GM12878 (cell line): ENCODE measurements at regions not wholly inside any gene's neighbourhood (a gene's known extent, or its start where the extent isn't known, plus 50 kb on each side); places are given as distances from the start of the nearest gene placed in this dataset.

ENCODE experiments used
- ATAC-seq: fragments of 200-7000 bp; cut with Tn5 transposase; 3 replicates; pipeline ENCODE4 v1.9.1; 2020; ENCODE audit warnings: mild to moderate bottlenecking, moderate library complexity
- BruUV-seq: library from RNA; stranded (reverse); fragments of 400-500 nt; replicated peaks from 2 replicates; lab custom pipeline; 2021; lab: Mats Ljungman, UMichigan
- CTCF ChIA-PET: fragments of 300-600 bp; sonication (Branson Sonifier 250); formaldehyde crosslinking; extraction: SDS; loops from one replicate; lab custom pipeline; 2021; ENCODE audit warnings: inconsistent platforms; lab: Yijun Ruan, JAX
- POLR2A ChIA-PET: fragments of 350-600 bp; formaldehyde crosslinking; extraction: SDS; loops from one replicate; lab custom pipeline; 2021; ENCODE audit warnings: inconsistent platforms; lab: Charles Lee
- RAD21 ChIA-PET: fragments of 300-600 bp; sonication (Branson Sonifier 250); formaldehyde crosslinking; loops from one replicate; lab custom pipeline; 2023; ENCODE audit warnings: antibody characterized with exemption; ENCODE audit not compliant: unreplicated experiment; lab: Charles Lee
- SMC1A ChIA-PET: fragments of 300-600 bp; sonication (Branson Sonifier 250); formaldehyde crosslinking; loops from one replicate; lab custom pipeline; 2023; ENCODE audit not compliant: unreplicated experiment, uncharacterized antibody; lab: Charles Lee
- DNase-seq: peaks from one replicate; pipeline ENCODE4 v3.0.0-alpha.2; 2011; ENCODE audit warnings: low read depth, low spot score
- FAIRE-seq: peaks from 3 replicates; lab custom pipeline; 2011; peaks lifted over from hg19 to GRCh38; lab: Jason Lieb, UNC
- H2AFZ ChIP-seq: 2 replicates; pipeline ENCODE4 v1.6.0; 2011; ENCODE audit warnings: low read depth, low read length, control low read depth; ENCODE audit not compliant: control insufficient read depth
- H3K27ac ChIP-seq: 2 replicates; pipeline ENCODE4 v1.5.1; 2011; ENCODE audit warnings: control low read depth; ENCODE audit not compliant: control insufficient read depth, insufficient read depth
- H3K27me3 ChIP-seq, 2 experiments: replicated peaks in 1 of 2; 2 replicates each; pipeline versions ENCODE4 v1.6.0 to v1.6.1; 2011; ENCODE audit warnings: low read length in 1 of 2; ENCODE audit not compliant: control insufficient read depth in 2 of 2, insufficient read depth in 2 of 2
- H3K36me3 ChIP-seq, 2 experiments: 2 replicates each; pipeline ENCODE4 v1.5.1; 2011; ENCODE audit warnings: low read length in 1 of 2; ENCODE audit not compliant: control insufficient read depth in 2 of 2, insufficient read depth in 2 of 2
- H3K4me1 ChIP-seq: 2 replicates; pipeline ENCODE4 v1.6.1; 2011; ENCODE audit warnings: mild to moderate bottlenecking, low read length, moderate library complexity, mixed read lengths; ENCODE audit not compliant: control insufficient read depth, insufficient read depth
- H3K4me2 ChIP-seq: 2 replicates; pipeline ENCODE4 v1.6.0; 2011; ENCODE audit warnings: control low read depth; ENCODE audit not compliant: control insufficient read depth, insufficient read depth
- H3K4me3 ChIP-seq: fragments of 200-600 bp; sonication (generic); 2 replicates; pipeline ENCODE4 v1.5.1; 2016
- H3K79me2 ChIP-seq: 2 replicates; pipeline ENCODE4 v1.6.0; 2011; ENCODE audit warnings: low read length; ENCODE audit not compliant: control insufficient read depth, insufficient read depth
- H3K9ac ChIP-seq: 2 replicates; pipeline ENCODE4 v1.8.0; 2011; ENCODE audit warnings: low read length, control low read depth, mixed read lengths; ENCODE audit not compliant: control insufficient read depth, insufficient read depth
- H3K9me3 ChIP-seq: replicated peaks from 3 replicates; pipeline ENCODE4 v1.5.1; 2011; ENCODE audit warnings: mild to moderate bottlenecking, low read length; ENCODE audit not compliant: control insufficient read depth, insufficient read depth
- H4K20me1 ChIP-seq: 2 replicates; pipeline ENCODE4 v1.6.0; 2011; ENCODE audit not compliant: control insufficient read depth, insufficient read depth
- KDM1A ChIP-seq: fragments of 200-600 bp; sonication (generic); IDR thresholded peaks from 2 replicates; pipeline ENCODE4 v1.6.1; 2016; ENCODE audit warnings: borderline replicate concordance
- KLF5 ChIP-seq: fragments of 450-650 bp; IDR thresholded peaks from 2 replicates; pipeline ENCODE4 v1.6.1; 2014; ENCODE audit warnings: mild to moderate bottlenecking; ENCODE audit not compliant: partially characterized antibody
- NKRF ChIP-seq: fragments of 450-650 bp; conservative IDR thresholded peaks from 2 replicates; pipeline ENCODE4 v1.6.1; 2017; ENCODE audit warnings: mild to moderate bottlenecking, moderate library complexity
- NR2C2 ChIP-seq: IDR thresholded peaks from 2 replicates; pipeline ENCODE4 v1.6.1; 2011; ENCODE audit warnings: borderline replicate concordance, low read depth; ENCODE audit not compliant: control insufficient read depth, insufficient read length
- RB1 ChIP-seq: fragments of 450-650 bp; formaldehyde crosslinking; IDR thresholded peaks from 2 replicates; pipeline ENCODE4 v1.6.1; 2017; ENCODE audit warnings: mild to moderate bottlenecking, borderline replicate concordance
- REST ChIP-seq: IDR thresholded peaks from 2 replicates; pipeline ENCODE4 v1.6.1; 2012; ENCODE audit warnings: mild to moderate bottlenecking, low read depth, low read length
- WGBS: methylation state at CpG from one replicate; pipeline ENCODE4 v1.1.6; 2016; ENCODE audit warnings: low lambda C conversion rate; ENCODE audit not compliant: insufficient replicate concordance, insufficient coverage; ENCODE audit errors: missing lambda C conversion rate; 5-methylcytosine and 5-hydroxymethylcytosine counted together
- in situ Hi-C: fragments of 300-500 bp; cut with MboI; formaldehyde crosslinking; loops from 9 replicates; pipeline ENCODE4 v1.14.3; 2018; ENCODE audit warnings: mixed read lengths
- intact Hi-C: fragments of 100-400 bp; cut with micrococcal nuclease; formaldehyde crosslinking; loops from one replicate; pipeline ENCODE4 v1.14.2; 2022; ENCODE audit not compliant: unreplicated experiment
- TF ChIP-seq, protein P1 (sequence below): fragments of 450-650 bp; IDR thresholded peaks from 2 replicates; pipeline ENCODE4 v1.6.1; 2018; ENCODE audit warnings: mild to moderate bottlenecking, low read depth, moderate library complexity; ENCODE audit not compliant: partially characterized antibody

DNA sequence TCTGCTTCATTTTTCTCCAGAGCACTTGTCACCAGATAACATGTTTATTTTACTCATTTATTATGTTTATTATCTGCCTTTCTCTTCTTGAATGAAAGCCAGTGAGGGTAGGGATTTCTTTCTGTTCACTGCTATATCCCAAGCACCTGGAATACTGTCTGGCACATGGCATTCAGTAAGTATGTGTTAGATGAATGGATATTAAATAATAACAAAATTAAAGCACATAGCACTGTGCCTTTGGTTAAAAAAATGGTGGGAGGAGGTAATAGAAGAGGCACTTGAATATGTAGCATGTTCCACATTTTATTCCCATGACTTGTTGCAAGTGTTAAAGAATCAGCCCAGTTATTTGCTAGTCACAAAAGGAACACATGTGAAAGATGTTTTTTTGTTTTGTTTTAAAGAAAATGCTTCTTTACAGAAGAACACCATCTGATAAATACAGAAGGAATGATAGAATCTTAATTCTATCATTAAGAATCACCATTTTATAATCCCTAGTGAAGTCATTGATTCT is 151.0 kb downstream of the DLEU7 start:
- BruUV-seq, result no TSS peak
- no peak overlapping the region for H3K27ac ChIP-seq
- DNase-seq, result no peak
- no peaks in the 10 kb centered on the region for H3K36me3 ChIP-seq
- no peaks in the 10 kb centered on the region for H3K9me3 ChIP-seq
- H3K9ac ChIP-seq, result no peak overlapping the region
- no peak overlapping the region for H2AFZ ChIP-seq
- no peak for ATAC-seq
- ChIA-PET RAD21 (no interaction called here), CTCF (interaction anchor here (1.2 kb wide), 1 partner anchor 22 kb away, joined by 4 read pairs; no protein-coding TSS in a partner anchor)
- in situ Hi-C loops, result no loop called here
- intact Hi-C loops, result no loop called here
- no peaks in the 10 kb centered on the region for H3K27me3 ChIP-seq
- H4K20me1 ChIP-seq, result no peaks in the 10 kb centered on the region
- no peaks in the 10 kb centered on the region for H3K79me2 ChIP-seq
- no peak overlapping the region for H3K4me3 ChIP-seq
- H3K4me1 ChIP-seq, result no peaks in the 10 kb centered on the region
- H3K4me2 ChIP-seq, result no peak overlapping the region
- TF ChIP-seq KLF5 (no peak), KDM1A (no peak), NKRF (no peak)
- TF ChIP-seq, all 136 proteins: peak for 0
- FAIRE-seq, result no peak
- POLR2A ChIA-PET, result no interaction called here
- SMC1A ChIA-PET, result interaction anchor here (1.5 kb wide), 1 partner anchor 22 kb away, joined by 5 read pairs; no protein-coding TSS in a partner anchor

GRCh38 chr13:50693727-50694126 is 149.8 kb downstream of the DLEU7 start:
- Histone ChIP-seq H3K36me3 (no peaks in the 10 kb centered on the region), H4K20me1 (no peaks in the 10 kb centered on the region), H2AFZ (no peak overlapping the region), H3K79me2 (no peaks in the 10 kb centered on the region), H3K27ac (no peak overlapping the region), H3K9ac (no peak overlapping the region), H3K4me1 (no peaks in the 10 kb centered on the region), H3K27me3 (no peaks in the 10 kb centered on the region), H3K9me3 (no peaks in the 10 kb centered on the region), H3K4me2 (no peak overlapping the region), H3K4me3 (no peak overlapping the region)
- POLR2A ChIA-PET, result interaction anchor here (0.8 kb wide), 1 partner anchor 61 kb away, joined by 4 read pairs; no protein-coding TSS in a partner anchor
- BruUV-seq, result no TSS peak
- CTCF ChIA-PET, result interaction anchor here (1.2 kb wide), 1 partner anchor 21 kb away, joined by 4 read pairs; no protein-coding TSS in a partner anchor
- FAIRE-seq (no peak), DNase-seq (no peak), ATAC-seq (no peak)
- WGBS, result 60% methylated on average over 2 of the region's 2 CpGs
- SMC1A ChIA-PET, result interaction anchor here (1.1 to 1.5 kb wide), 3 partner anchors 21 to 375 kb away, joined by 3 to 5 read pairs (median 4); no protein-coding TSS in a partner anchor
- intact Hi-C loops, result no loop called here
- in situ Hi-C loops, result no loop called here
- RAD21 ChIA-PET, result interaction anchor here (1.7 kb wide), 1 partner anchor 107 kb away, joined by 5 read pairs; no protein-coding TSS in a partner anchor
- TF ChIP-seq, protein P1, sequence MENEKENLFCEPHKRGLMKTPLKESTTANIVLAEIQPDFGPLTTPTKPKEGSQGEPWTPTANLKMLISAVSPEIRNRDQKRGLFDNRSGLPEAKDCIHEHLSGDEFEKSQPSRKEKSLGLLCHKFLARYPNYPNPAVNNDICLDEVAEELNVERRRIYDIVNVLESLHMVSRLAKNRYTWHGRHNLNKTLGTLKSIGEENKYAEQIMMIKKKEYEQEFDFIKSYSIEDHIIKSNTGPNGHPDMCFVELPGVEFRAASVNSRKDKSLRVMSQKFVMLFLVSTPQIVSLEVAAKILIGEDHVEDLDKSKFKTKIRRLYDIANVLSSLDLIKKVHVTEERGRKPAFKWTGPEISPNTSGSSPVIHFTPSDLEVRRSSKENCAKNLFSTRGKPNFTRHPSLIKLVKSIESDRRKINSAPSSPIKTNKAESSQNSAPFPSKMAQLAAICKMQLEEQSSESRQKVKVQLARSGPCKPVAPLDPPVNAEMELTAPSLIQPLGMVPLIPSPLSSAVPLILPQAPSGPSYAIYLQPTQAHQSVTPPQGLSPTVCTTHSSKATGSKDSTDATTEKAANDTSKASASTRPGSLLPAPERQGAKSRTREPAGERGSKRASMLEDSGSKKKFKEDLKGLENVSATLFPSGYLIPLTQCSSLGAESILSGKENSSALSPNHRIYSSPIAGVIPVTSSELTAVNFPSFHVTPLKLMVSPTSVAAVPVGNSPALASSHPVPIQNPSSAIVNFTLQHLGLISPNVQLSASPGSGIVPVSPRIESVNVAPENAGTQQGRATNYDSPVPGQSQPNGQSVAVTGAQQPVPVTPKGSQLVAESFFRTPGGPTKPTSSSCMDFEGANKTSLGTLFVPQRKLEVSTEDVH, result no peak
- TF ChIP-seq REST, result no peak
- no peak for TF ChIP-seq NR2C2
- TF ChIP-seq RB1, result no peak
